ENCODE measurements at regions not wholly inside any gene's neighbourhood (a gene's known extent, or its start where the extent isn't known, plus 50 kb on each side); places are given as distances from the start of the nearest gene placed in this dataset.
"Not testable (repeated sequence)": the region's sequence is repeated elsewhere in the genome, so short reads cannot be mapped to it uniquely, and the experiment has no call there.

- no peak for TF ChIP-seq CTCF (IDR thresholded peaks at IDR 0.05; ENCODE audit: extremely low read depth, low read depth, low read length)
- no peaks in the 10 kb centered on the region for H3K36me3 ChIP-seq (ENCODE audit: insufficient read depth, low read length)
- peaks cover 2% of the 10 kb centered on the region for H3K9me3 ChIP-seq (ENCODE audit: low read depth, low read length)
- H3K27me3 ChIP-seq (ENCODE audit: insufficient read depth, low read length) = no peaks in the 10 kb centered on the region
- DNase-seq (ENCODE audit: insufficient read length, low spot score, missing footprints) = no peak
- no peak overlapping the region for H3K4me3 ChIP-seq (ENCODE audit: insufficient read depth, low read length)
- no peak overlapping the region for H3K27ac ChIP-seq (ENCODE audit: low read depth, low read length)
- no peaks in the 10 kb centered on the region for H3K79me2 ChIP-seq (ENCODE audit: insufficient read depth, low read length)
- H3K4me1 ChIP-seq (ENCODE audit: insufficient read depth, low read length) = no peaks in the 10 kb centered on the region
- no peaks in the 10 kb centered on the region for H4K20me1 ChIP-seq (ENCODE audit: insufficient read depth, low read length)
- no peak overlapping the region for H2AFZ ChIP-seq (ENCODE audit: low read length)
- H3K4me2 ChIP-seq (ENCODE audit: insufficient read depth, low read length) = no peak overlapping the region
Observed at GRCh38 chr7:69095649-69096048, 502.6 kb upstream of the AUTS2 start.

DNA sequence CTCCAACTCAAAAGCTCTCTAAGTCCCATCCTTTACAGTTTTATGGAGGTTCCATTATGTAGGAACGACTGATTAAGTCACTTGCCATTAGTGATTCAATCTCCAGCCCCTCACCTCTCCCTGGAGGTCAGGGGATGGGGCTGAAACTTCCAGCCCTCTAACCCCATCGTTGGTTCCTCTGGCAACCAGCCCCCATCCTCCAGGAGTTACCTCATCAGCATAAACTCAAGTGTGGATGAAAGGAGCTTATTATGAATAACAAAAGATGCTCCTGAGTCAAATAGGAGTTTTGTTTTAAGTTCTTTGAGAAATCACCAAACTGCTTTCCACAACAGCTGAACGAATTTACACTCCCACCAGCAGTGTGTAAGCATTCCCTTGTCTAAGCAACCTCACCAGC is 494.3 kb upstream of the AUTS2 start:
- H4K20me1 ChIP-seq (ENCODE audit: insufficient read depth, low read length) = no peaks in the 10 kb centered on the region
- H3K36me3 ChIP-seq (ENCODE audit: insufficient read depth, low read length) = no peaks in the 10 kb centered on the region
- no peaks in the 10 kb centered on the region for H3K4me1 ChIP-seq (ENCODE audit: insufficient read depth, low read length)
- no peaks in the 10 kb centered on the region for H3K27me3 ChIP-seq (ENCODE audit: insufficient read depth, low read length)
- H3K79me2 ChIP-seq (ENCODE audit: insufficient read depth, low read length) = no peaks in the 10 kb centered on the region
- H3K4me2 ChIP-seq (ENCODE audit: insufficient read depth, low read length) = no peak overlapping the region
- H3K27ac ChIP-seq (ENCODE audit: low read depth, low read length) = no peak overlapping the region
- no peak for DNase-seq (ENCODE audit: insufficient read length, low spot score, missing footprints)
- H2AFZ ChIP-seq (ENCODE audit: low read length) = no peak overlapping the region
- H3K9me3 ChIP-seq (ENCODE audit: low read depth, low read length) = no peaks in the 10 kb centered on the region
- no peak overlapping the region for H3K4me3 ChIP-seq (ENCODE audit: insufficient read depth, low read length)
- no peak for TF ChIP-seq CTCF (IDR thresholded peaks at IDR 0.05; ENCODE audit: extremely low read depth, low read depth, low read length)

- no peak for TF ChIP-seq CTCF (IDR thresholded peaks at IDR 0.05; ENCODE audit: extremely low read depth, low read depth, low read length)
- no peak overlapping the region for H3K4me3 ChIP-seq (ENCODE audit: insufficient read depth, low read length)
- H3K79me2 ChIP-seq (ENCODE audit: insufficient read depth, low read length) = no peaks in the 10 kb centered on the region
- no peak for DNase-seq (ENCODE audit: insufficient read length, low spot score, missing footprints)
- no peaks in the 10 kb centered on the region for H3K36me3 ChIP-seq (ENCODE audit: insufficient read depth, low read length)
- H3K27me3 ChIP-seq (ENCODE audit: insufficient read depth, low read length) = no peaks in the 10 kb centered on the region
- H3K4me2 ChIP-seq (ENCODE audit: insufficient read depth, low read length) = no peak overlapping the region
- no peaks in the 10 kb centered on the region for H3K4me1 ChIP-seq (ENCODE audit: insufficient read depth, low read length)
- H3K9me3 ChIP-seq (ENCODE audit: low read depth, low read length) = no peaks in the 10 kb centered on the region
- no peak overlapping the region for H2AFZ ChIP-seq (ENCODE audit: low read length)
- H4K20me1 ChIP-seq (ENCODE audit: insufficient read depth, low read length) = no peaks in the 10 kb centered on the region
- H3K27ac ChIP-seq (ENCODE audit: low read depth, low read length) = no peak overlapping the region
Observed at GRCh38 chr7:69105092-69105491, 493.2 kb upstream of the AUTS2 start.

DNA sequence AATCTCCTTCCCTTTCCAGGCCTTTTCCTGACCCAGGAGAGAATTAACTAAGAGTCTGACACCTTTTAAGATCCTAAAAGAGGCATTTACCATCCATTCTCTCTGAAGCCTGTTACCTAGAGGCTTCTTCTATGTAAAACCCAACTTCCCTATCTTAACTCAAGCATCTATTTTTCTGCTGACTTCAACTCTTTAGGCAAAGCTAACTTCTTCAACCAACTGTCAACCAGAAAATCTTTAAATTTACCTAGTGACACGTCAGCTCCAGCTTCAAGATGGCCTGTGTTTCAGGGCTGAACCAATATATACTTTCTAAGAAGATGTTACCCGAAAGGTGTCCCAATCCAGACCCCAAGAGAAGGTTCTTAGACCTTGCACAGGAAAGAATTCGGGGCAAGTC is 492.3 kb upstream of the AUTS2 start:
- Histone ChIP-seq H3K4me2 (ENCODE audit: insufficient read depth, low read length) (no peak overlapping the region), H3K4me3 (ENCODE audit: insufficient read depth, low read length) (no peak overlapping the region), H3K27ac (ENCODE audit: low read depth, low read length) (no peak overlapping the region), H3K9me3 (ENCODE audit: low read depth, low read length) (no peaks in the 10 kb centered on the region), H2AFZ (ENCODE audit: low read length) (no peak overlapping the region), H3K4me1 (ENCODE audit: insufficient read depth, low read length) (no peaks in the 10 kb centered on the region), H3K36me3 (ENCODE audit: insufficient read depth, low read length) (no peaks in the 10 kb centered on the region), H3K27me3 (ENCODE audit: insufficient read depth, low read length) (no peaks in the 10 kb centered on the region), H4K20me1 (ENCODE audit: insufficient read depth, low read length) (no peaks in the 10 kb centered on the region), H3K79me2 (ENCODE audit: insufficient read depth, low read length) (no peaks in the 10 kb centered on the region)
- no peak for DNase-seq (ENCODE audit: insufficient read length, low spot score, missing footprints)
- no peak for TF ChIP-seq CTCF (IDR thresholded peaks at IDR 0.05; ENCODE audit: extremely low read depth, low read depth, low read length)

DNA sequence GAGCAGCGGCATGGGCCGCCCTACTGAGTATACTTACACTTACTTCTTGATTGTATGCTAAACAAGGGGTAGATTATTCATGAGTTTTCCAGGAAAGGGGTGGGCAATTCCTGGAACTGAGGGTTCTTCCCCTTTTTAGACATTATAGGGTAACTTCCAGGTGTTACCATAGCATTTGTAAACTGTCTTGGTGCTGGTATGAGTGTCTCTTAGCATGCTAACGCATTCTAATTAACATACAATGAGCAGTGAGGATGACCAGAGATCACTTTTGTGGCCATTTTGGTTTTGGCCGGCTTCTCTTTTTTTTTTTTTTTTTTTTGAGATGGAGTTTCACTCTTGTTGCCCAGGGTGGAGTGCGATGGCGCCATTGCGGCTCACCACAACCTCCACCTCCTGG is 491.8 kb upstream of the AUTS2 start:
- H3K4me3 ChIP-seq (ENCODE audit: insufficient read depth, low read length); H4K20me1 ChIP-seq (ENCODE audit: insufficient read depth, low read length); DNase-seq (ENCODE audit: insufficient read length, low spot score, missing footprints); H2AFZ ChIP-seq (ENCODE audit: low read length); H3K4me2 ChIP-seq (ENCODE audit: insufficient read depth, low read length); H3K27ac ChIP-seq (ENCODE audit: low read depth, low read length); H3K4me1 ChIP-seq (ENCODE audit: insufficient read depth, low read length); H3K9me3 ChIP-seq (ENCODE audit: low read depth, low read length); H3K36me3 ChIP-seq (ENCODE audit: insufficient read depth, low read length); H3K27me3 ChIP-seq (ENCODE audit: insufficient read depth, low read length); H3K79me2 ChIP-seq (ENCODE audit: insufficient read depth, low read length): not testable (repeated sequence)

GRCh38 chr7:69106946-69107345 is 491.3 kb upstream of the AUTS2 start:
- not testable (repeated sequence) for H3K9me3 ChIP-seq (ENCODE audit: low read depth, low read length); H3K27ac ChIP-seq (ENCODE audit: low read depth, low read length); H3K79me2 ChIP-seq (ENCODE audit: insufficient read depth, low read length); H2AFZ ChIP-seq (ENCODE audit: low read length); H3K4me2 ChIP-seq (ENCODE audit: insufficient read depth, low read length); H4K20me1 ChIP-seq (ENCODE audit: insufficient read depth, low read length); DNase-seq (ENCODE audit: insufficient read length, low spot score, missing footprints); H3K4me1 ChIP-seq (ENCODE audit: insufficient read depth, low read length); H3K4me3 ChIP-seq (ENCODE audit: insufficient read depth, low read length); H3K36me3 ChIP-seq (ENCODE audit: insufficient read depth, low read length); H3K27me3 ChIP-seq (ENCODE audit: insufficient read depth, low read length)

All from osteoblast (primary cell).